ENCODE measurements at regions not wholly inside any gene's neighbourhood (a gene's known extent, or its start where the extent isn't known, plus 50 kb on each side); places are given as distances from the start of the nearest gene placed in this dataset.

DNA sequence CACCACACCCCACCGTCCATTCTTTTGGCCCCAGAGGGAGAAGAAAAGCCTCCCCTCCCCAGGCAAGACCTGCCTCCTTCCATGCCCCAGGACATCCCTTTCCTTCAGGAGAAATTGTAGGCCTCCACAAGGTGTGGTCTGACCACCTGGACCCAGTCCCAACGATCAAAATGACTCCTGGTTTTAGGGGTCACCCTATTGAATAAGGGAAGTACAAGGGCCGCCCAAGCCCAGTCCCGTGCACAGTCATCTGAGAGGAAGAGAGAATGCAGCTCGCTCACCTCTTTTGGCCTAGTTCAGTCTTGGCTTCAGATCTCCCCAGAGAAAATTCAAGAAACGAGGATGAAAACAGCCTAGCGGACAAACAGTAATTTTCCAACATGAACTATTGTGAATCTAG, 249.1 kb downstream of the UACA start:
- no peak for TF ChIP-seq POLR2A (IDR thresholded peaks at IDR 0.05)
- TF ChIP-seq, protein P1, sequence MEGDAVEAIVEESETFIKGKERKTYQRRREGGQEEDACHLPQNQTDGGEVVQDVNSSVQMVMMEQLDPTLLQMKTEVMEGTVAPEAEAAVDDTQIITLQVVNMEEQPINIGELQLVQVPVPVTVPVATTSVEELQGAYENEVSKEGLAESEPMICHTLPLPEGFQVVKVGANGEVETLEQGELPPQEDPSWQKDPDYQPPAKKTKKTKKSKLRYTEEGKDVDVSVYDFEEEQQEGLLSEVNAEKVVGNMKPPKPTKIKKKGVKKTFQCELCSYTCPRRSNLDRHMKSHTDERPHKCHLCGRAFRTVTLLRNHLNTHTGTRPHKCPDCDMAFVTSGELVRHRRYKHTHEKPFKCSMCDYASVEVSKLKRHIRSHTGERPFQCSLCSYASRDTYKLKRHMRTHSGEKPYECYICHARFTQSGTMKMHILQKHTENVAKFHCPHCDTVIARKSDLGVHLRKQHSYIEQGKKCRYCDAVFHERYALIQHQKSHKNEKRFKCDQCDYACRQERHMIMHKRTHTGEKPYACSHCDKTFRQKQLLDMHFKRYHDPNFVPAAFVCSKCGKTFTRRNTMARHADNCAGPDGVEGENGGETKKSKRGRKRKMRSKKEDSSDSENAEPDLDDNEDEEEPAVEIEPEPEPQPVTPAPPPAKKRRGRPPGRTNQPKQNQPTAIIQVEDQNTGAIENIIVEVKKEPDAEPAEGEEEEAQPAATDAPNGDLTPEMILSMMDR (IDR thresholded peaks at IDR 0.05), result no peak
- no peak for TF ChIP-seq EP300 (IDR thresholded peaks at IDR 0.05)
